ENCODE measurements at regions not wholly inside any gene's neighbourhood (a gene's known extent, or its start where the extent isn't known, plus 50 kb on each side); places are given as distances from the start of the nearest gene placed in this dataset.

DNA sequence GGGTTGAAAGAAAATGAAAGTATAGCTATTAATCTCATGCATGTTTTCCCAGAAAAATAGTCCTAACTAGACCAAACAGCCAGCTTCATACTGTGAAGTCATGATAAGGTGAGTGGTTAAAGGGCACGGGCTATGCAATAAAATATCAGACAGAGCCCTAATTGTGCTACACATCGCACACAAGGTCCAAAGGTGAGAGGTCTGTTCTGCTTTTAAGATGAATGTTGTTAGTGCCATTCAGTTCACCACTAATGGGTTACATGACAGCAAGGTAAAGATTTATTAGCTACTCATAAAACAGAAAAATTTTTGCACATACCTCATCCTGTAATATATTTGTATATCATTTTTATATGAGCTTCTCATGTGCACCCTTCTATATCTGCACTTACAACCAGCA is 105.0 kb upstream of the STK17B start:
- Histone ChIP-seq H3K4me2 (ENCODE audit: low read depth, low read length, poor library complexity, severe bottlenecking) (peak overlapping the region; percentile 64), H3K9me3 (ENCODE audit: low read length) (no peaks in the 10 kb centered on the region), H2AFZ (ENCODE audit: low read length) (no peak overlapping the region), H3K9ac (ENCODE audit: low read length) (peak overlapping the region; percentile 54), H3K27ac (ENCODE audit: low read length) (peak overlapping the region; percentile 91), H3K79me2 (ENCODE audit: low read length) (no peaks in the 10 kb centered on the region), H3K36me3 (ENCODE audit: insufficient read depth, low read length) (no peaks in the 10 kb centered on the region), H3K9me2 (replicated peaks; ENCODE audit: insufficient read depth, low read length) (no peaks in the 10 kb centered on the region), H3K27me3 (ENCODE audit: low read length) (no peaks in the 10 kb centered on the region), H3K4me1 (ENCODE audit: low read length) (peaks cover 39% of the 10 kb centered on the region), H3K4me3 (ENCODE audit: low read length) (peak overlapping the region; percentile 45), H4K20me1 (ENCODE audit: insufficient read depth, low read depth, low read length) (no peaks in the 10 kb centered on the region)
- DNase-seq = peak; percentile 65

- DNase-seq = peak; percentile 90
- peak overlapping the region; percentile 91 for H3K27ac ChIP-seq (ENCODE audit: low read length)
- H3K27me3 ChIP-seq (ENCODE audit: low read length) = no peaks in the 10 kb centered on the region
- H3K79me2 ChIP-seq (ENCODE audit: low read length) = no peaks in the 10 kb centered on the region
- H3K9ac ChIP-seq (ENCODE audit: low read length) = peak overlapping the region; percentile 36; the same call in 1 of the 2 replicates
- no peaks in the 10 kb centered on the region for H3K9me3 ChIP-seq (ENCODE audit: low read length)
- no peaks in the 10 kb centered on the region for H3K9me2 ChIP-seq (replicated peaks; ENCODE audit: insufficient read depth, low read length)
- no peak overlapping the region for H2AFZ ChIP-seq (ENCODE audit: low read length)
- peak overlapping the region; percentile 45; the same call in 1 of the 2 replicates for H3K4me3 ChIP-seq (ENCODE audit: low read length)
- peak overlapping the region; percentile 64 for H3K4me2 ChIP-seq (ENCODE audit: low read depth, low read length, poor library complexity, severe bottlenecking)
- peaks cover 39% of the 10 kb centered on the region for H3K4me1 ChIP-seq (ENCODE audit: low read length)
- no peaks in the 10 kb centered on the region for H4K20me1 ChIP-seq (ENCODE audit: insufficient read depth, low read depth, low read length)
- H3K36me3 ChIP-seq (ENCODE audit: insufficient read depth, low read length) = no peaks in the 10 kb centered on the region
These were observed 105.6 kb upstream of the STK17B start for GRCh38 chr2:196277002-196277401.

- Histone ChIP-seq H3K4me2 (ENCODE audit: low read depth, low read length, poor library complexity, severe bottlenecking) (no peak overlapping the region), H3K4me1 (ENCODE audit: low read length) (peaks cover 35% of the 10 kb centered on the region)
- DNase-seq = no peak
These were observed 107.1 kb upstream of the STK17B start for GRCh38 chr2:196278491-196278911.

DNA sequence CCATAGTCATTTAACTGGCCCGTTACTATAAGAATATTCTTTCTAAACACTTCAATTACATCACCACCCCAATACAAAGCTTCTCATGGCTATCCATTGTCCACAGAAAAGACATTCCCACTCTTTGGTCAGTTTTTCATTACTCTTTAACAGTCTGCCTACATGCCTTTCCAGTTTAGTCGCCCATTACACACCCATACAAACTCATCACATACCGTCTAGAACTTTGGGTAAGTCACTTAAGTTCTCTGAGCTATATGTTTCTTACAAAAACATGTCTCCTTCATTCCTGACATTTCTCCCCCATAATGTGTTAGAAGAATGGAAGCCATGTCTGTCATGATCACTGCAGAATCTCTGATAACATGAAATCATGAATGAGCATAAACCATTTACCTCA is 108.2 kb upstream of the STK17B start:
- H3K4me1 ChIP-seq (ENCODE audit: low read length) = peaks cover 25% of the 10 kb centered on the region
- H3K79me2 ChIP-seq (ENCODE audit: low read length) = no peaks in the 10 kb centered on the region
- no peak overlapping the region for H3K4me2 ChIP-seq (ENCODE audit: low read depth, low read length, poor library complexity, severe bottlenecking)
- H3K36me3 ChIP-seq (ENCODE audit: insufficient read depth, low read length) = no peaks in the 10 kb centered on the region
- no peaks in the 10 kb centered on the region for H3K9me3 ChIP-seq (ENCODE audit: low read length)
- H3K27me3 ChIP-seq (ENCODE audit: low read length) = no peaks in the 10 kb centered on the region
- H3K4me3 ChIP-seq (ENCODE audit: low read length) = no peak overlapping the region
- H2AFZ ChIP-seq (ENCODE audit: low read length) = no peak overlapping the region
- H3K9ac ChIP-seq (ENCODE audit: low read length) = no peak overlapping the region
- no peak for DNase-seq
- H3K9me2 ChIP-seq (replicated peaks; ENCODE audit: insufficient read depth, low read length) = no peaks in the 10 kb centered on the region
- H4K20me1 ChIP-seq (ENCODE audit: insufficient read depth, low read depth, low read length) = no peaks in the 10 kb centered on the region
- H3K27ac ChIP-seq (ENCODE audit: low read length) = no peak overlapping the region

More at GRCh38 chr2:196278491-196278911, 107.1 kb upstream of the STK17B start:
- Histone ChIP-seq H3K36me3 (ENCODE audit: insufficient read depth, low read length) (no peaks in the 10 kb centered on the region), H3K79me2 (ENCODE audit: low read length) (no peaks in the 10 kb centered on the region), H3K4me3 (ENCODE audit: low read length) (no peak overlapping the region), H3K9me2 (replicated peaks; ENCODE audit: insufficient read depth, low read length) (no peaks in the 10 kb centered on the region), H2AFZ (ENCODE audit: low read length) (no peak overlapping the region), H4K20me1 (ENCODE audit: insufficient read depth, low read depth, low read length) (no peaks in the 10 kb centered on the region), H3K9me3 (ENCODE audit: low read length) (no peaks in the 10 kb centered on the region), H3K27me3 (ENCODE audit: low read length) (no peaks in the 10 kb centered on the region), H3K27ac (ENCODE audit: low read length) (no peak overlapping the region), H3K9ac (ENCODE audit: low read length) (no peak overlapping the region)

DNA sequence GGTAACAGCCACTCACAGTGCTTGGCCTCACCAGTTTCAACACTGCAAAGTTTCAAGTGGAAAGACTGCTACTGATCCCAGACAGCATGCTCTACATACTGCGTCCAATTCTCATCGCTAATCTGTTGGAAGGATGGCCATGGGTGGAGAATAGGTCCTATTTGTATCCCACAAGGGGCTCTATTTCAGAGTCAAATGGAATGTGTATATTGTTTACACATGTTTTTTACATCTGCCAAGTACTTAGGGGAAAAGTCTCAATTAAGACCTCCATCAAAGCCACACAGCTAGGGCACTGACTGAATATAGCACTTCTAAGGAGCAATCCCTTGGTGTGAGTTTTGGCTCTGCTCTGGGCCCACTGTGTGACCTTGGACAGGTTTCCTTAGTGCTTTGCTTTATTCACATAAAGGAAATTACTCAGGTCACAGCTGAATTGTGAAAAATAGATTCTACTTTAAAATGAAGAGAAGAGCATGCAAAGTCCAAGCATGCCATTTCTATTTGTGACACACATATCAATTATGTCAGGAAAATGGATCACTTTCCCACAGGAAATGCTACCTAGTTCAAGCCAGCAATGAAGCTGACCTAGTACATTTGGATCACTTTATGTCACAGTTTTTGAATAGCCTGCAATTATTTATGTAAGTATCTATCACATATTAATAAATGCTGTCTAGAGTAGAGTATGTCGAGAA is 112.9 kb upstream of the STK17B start:
- Histone ChIP-seq H3K4me3 (ENCODE audit: low read length) (no peak overlapping the region), H3K27me3 (ENCODE audit: low read length) (no peaks in the 10 kb centered on the region), H3K27ac (ENCODE audit: low read length) (no peak overlapping the region), H3K4me1 (ENCODE audit: low read length) (no peaks in the 10 kb centered on the region; the same call in 1 of the 2 replicates), H3K79me2 (ENCODE audit: low read length) (no peaks in the 10 kb centered on the region), H2AFZ (ENCODE audit: low read length) (no peak overlapping the region), H3K9ac (ENCODE audit: low read length) (no peak overlapping the region), H4K20me1 (ENCODE audit: insufficient read depth, low read depth, low read length) (no peaks in the 10 kb centered on the region), H3K9me3 (ENCODE audit: low read length) (no peaks in the 10 kb centered on the region), H3K4me2 (ENCODE audit: low read depth, low read length, poor library complexity, severe bottlenecking) (no peak overlapping the region), H3K9me2 (replicated peaks; ENCODE audit: insufficient read depth, low read length) (no peaks in the 10 kb centered on the region), H3K36me3 (ENCODE audit: insufficient read depth, low read length) (no peaks in the 10 kb centered on the region)
- peak; percentile 37 for DNase-seq

GRCh38 chr2:196284866-196285557 is 113.6 kb upstream of the STK17B start:
- Histone ChIP-seq H3K4me1 (ENCODE audit: low read length) (no peaks in the 10 kb centered on the region; the same call in 1 of the 2 replicates), H3K9ac (ENCODE audit: low read length) (no peak overlapping the region)
- peak; percentile 20 for DNase-seq

GRCh38 chr2:196286821-196287220 is 115.4 kb upstream of the STK17B start:
- H3K27ac ChIP-seq (ENCODE audit: low read length) = no peak overlapping the region
- no peaks in the 10 kb centered on the region for H3K27me3 ChIP-seq (ENCODE audit: low read length)
- H2AFZ ChIP-seq (ENCODE audit: low read length) = no peak overlapping the region
- no peak overlapping the region for H3K9ac ChIP-seq (ENCODE audit: low read length)
- no peaks in the 10 kb centered on the region for H3K36me3 ChIP-seq (ENCODE audit: insufficient read depth, low read length)
- no peaks in the 10 kb centered on the region for H3K9me2 ChIP-seq (replicated peaks; ENCODE audit: insufficient read depth, low read length)
- H3K9me3 ChIP-seq (ENCODE audit: low read length) = no peaks in the 10 kb centered on the region
- no peaks in the 10 kb centered on the region; the same call in 1 of the 2 replicates for H3K4me1 ChIP-seq (ENCODE audit: low read length)
- H3K79me2 ChIP-seq (ENCODE audit: low read length) = no peaks in the 10 kb centered on the region
- no peak for DNase-seq
- no peak overlapping the region for H3K4me3 ChIP-seq (ENCODE audit: low read length)
- no peak overlapping the region for H3K4me2 ChIP-seq (ENCODE audit: low read depth, low read length, poor library complexity, severe bottlenecking)
- no peaks in the 10 kb centered on the region for H4K20me1 ChIP-seq (ENCODE audit: insufficient read depth, low read depth, low read length)

More at GRCh38 chr2:196284866-196285557, 113.6 kb upstream of the STK17B start:
- H2AFZ ChIP-seq (ENCODE audit: low read length) = no peak overlapping the region
- no peaks in the 10 kb centered on the region for H3K27me3 ChIP-seq (ENCODE audit: low read length)
- no peak overlapping the region for H3K4me3 ChIP-seq (ENCODE audit: low read length)
- H3K36me3 ChIP-seq (ENCODE audit: insufficient read depth, low read length) = no peaks in the 10 kb centered on the region
- H3K27ac ChIP-seq (ENCODE audit: low read length) = no peak overlapping the region
- no peaks in the 10 kb centered on the region for H4K20me1 ChIP-seq (ENCODE audit: insufficient read depth, low read depth, low read length)
- no peaks in the 10 kb centered on the region for H3K79me2 ChIP-seq (ENCODE audit: low read length)
- no peaks in the 10 kb centered on the region for H3K9me2 ChIP-seq (replicated peaks; ENCODE audit: insufficient read depth, low read length)
- H3K9me3 ChIP-seq (ENCODE audit: low read length) = no peaks in the 10 kb centered on the region
- no peak overlapping the region for H3K4me2 ChIP-seq (ENCODE audit: low read depth, low read length, poor library complexity, severe bottlenecking)

- Histone ChIP-seq H4K20me1 (ENCODE audit: insufficient read depth, low read depth, low read length) (no peaks in the 10 kb centered on the region), H3K9me3 (ENCODE audit: low read length) (no peaks in the 10 kb centered on the region), H3K36me3 (ENCODE audit: insufficient read depth, low read length) (no peaks in the 10 kb centered on the region), H3K79me2 (ENCODE audit: low read length) (no peaks in the 10 kb centered on the region), H3K4me2 (ENCODE audit: low read depth, low read length, poor library complexity, severe bottlenecking) (no peak overlapping the region), H2AFZ (ENCODE audit: low read length) (no peak overlapping the region), H3K9me2 (replicated peaks; ENCODE audit: insufficient read depth, low read length) (no peaks in the 10 kb centered on the region), H3K4me3 (ENCODE audit: low read length) (no peak overlapping the region), H3K9ac (ENCODE audit: low read length) (no peak overlapping the region), H3K4me1 (ENCODE audit: low read length) (no peaks in the 10 kb centered on the region; the same call in 1 of the 2 replicates), H3K27me3 (ENCODE audit: low read length) (no peaks in the 10 kb centered on the region), H3K27ac (ENCODE audit: low read length) (no peak overlapping the region)
- DNase-seq = no peak
These were observed 116.1 kb upstream of the STK17B start for GRCh38 chr2:196287523-196287922.

All from Karpas-422 (cell line).